HG03575 (cell line): ENCODE measurements at regions not wholly inside any gene's neighbourhood (a gene's known extent, or its start where the extent isn't known, plus 50 kb on each side); places are given as distances from the start of the nearest gene placed in this dataset.

ENCODE experiments used
- ATAC-seq: cut with Tn5 transposase; IDR thresholded peaks from one replicate; pipeline ENCODE4 v1.9.1; 2021; ENCODE audit not compliant: unreplicated experiment, insufficient number of reproducible peaks, low FRiP score; ENCODE audit errors: extremely low read depth

DNA sequence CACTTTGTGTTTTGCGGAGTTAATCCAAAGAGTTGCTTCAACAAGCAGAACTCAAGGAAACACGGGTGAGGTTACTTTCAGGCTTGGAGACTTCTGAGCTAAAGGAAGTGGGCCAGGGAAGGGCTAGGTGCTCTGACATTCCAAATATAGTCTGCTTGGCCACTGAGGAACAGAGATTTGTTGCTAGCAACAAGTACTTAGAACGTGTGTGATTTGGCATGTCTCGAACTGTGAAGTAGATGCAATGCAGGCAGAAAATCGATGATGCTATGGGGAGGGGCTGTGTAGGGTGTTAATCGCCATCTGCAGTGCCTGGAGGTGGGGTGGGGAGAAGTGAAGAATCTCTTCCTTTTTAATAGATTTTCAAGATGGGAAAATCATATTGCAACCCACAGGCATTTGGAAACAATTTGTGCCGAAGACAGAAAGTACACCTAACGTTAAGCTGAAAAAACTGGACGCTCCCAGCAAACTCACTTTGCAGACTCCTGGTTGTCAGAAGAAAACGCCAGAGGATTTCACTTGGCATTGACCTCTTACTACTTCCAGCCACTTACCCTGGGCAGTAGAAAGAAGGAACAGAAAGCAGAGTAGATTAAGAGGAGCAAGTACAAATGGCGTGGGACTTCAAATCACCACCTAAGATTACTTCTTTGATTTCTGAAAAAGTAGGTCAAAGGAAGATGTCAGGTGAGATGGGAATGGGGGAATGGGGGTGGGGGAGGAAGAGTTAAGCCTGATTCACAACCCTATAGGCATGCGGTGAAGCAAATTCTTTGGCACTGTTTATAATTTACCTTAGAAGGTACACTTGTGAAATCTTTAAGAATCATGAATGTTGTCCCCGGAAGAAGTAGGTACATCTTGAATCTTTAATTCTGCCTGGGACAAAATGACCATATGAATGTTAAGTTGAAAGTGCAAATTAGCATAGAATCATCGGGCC is 314.1 kb downstream of the CD83 start:
- ATAC-seq, result no peak

- ATAC-seq, result no peak
These were observed 317.5 kb downstream of the CD83 start for GRCh38 chr6:14434916-14435690.

GRCh38 chr6:14436592-14437132 is 319.1 kb downstream of the CD83 start:
- ATAC-seq, result no peak

DNA sequence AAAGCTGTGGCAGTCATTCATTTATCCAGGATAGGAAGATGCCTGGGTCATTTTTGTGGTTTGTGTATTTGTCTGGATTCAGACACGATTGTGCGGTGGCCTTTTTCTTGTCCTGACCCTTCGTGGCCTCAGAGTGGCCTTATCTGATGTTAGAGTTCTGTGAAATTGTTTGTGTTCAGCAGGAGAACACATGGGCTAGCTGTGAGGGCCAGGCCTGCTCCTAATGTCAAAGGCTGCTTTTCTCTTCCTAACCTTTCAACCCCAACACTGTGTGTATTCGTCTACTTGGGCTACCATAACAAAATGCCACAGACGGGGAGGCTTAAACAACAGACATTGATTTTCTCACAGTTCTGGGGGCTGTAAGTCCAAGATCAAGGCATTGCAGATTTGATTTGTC is 321.8 kb downstream of the CD83 start:
- ATAC-seq, result no peak

DNA sequence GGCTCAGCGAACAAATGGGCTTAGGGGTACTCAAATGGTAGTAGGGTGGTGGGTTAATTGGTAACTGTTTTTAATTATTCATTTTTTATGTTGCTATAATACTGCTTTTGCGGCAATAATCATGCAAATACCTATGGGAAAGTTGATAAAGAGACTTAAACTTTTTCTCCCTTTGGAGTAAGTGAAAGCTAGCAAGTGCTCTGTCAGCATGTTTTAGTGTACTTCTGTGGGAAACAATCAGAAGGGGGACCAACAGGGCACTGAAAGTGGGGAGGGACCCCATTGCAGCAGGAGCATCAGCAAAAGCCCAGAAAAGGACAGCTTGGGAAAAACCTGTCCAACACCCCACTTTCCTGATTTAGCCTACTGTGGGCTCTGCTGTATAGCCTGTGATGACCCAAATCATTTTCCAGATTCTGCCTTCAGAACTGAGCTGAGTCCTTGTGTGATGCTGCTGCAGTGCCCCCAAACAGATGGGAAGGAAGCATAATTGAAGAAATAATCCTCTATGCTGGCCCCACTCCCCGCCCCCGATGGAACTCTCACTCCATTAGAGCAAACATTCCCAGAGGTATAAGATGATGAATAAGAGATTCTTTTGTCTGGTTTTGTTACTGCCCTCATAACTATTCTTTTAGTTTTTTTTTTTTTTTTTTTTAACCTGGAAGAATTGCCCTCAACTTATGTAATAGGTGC is 322.8 kb downstream of the CD83 start:
- no peak for ATAC-seq

DNA sequence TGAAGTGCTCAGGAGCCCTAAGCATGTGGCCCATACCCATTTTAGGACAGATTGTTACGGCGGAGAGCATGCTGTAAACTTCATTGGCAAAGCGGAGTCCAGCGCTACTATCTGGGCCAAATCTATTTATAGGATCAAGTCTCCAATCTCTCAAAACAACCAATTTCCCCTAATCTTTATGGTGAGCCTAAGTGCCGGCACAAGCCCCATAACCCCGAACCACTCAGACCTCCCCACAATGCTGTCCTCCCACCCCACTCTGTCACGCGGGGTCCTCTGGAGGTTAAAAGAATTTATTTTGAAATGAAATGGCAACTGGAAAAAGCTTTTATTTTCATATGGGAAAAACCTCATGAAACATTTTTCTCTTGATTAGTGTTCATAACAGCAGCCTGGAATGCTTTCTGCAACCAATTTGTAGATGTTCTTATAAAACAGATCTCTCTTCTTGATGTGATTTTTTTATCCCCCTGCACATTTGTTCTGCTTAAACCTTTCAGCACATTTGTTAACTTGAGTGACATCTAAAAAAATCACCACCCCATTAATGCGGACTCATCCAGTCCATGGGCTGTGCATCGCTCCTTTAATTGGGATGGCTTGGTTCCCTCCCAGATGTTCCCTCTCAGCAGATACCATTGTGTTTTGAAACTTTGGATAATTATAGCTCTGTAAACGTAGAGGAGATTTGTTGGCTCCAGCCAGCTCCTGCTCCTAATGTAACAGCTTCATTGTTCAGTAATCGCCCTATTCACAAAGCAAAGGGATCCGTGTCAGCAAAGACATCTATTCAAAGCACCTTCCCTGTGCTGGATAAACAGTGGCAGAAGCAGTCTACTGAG is 323.6 kb downstream of the CD83 start:
- no peak for ATAC-seq

- ATAC-seq, result no peak
These were observed 324.7 kb downstream of the CD83 start for GRCh38 chr6:14442242-14442641.

GRCh38 chr6:14443629-14444268 is 326.2 kb downstream of the CD83 start:
- no peak for ATAC-seq

DNA sequence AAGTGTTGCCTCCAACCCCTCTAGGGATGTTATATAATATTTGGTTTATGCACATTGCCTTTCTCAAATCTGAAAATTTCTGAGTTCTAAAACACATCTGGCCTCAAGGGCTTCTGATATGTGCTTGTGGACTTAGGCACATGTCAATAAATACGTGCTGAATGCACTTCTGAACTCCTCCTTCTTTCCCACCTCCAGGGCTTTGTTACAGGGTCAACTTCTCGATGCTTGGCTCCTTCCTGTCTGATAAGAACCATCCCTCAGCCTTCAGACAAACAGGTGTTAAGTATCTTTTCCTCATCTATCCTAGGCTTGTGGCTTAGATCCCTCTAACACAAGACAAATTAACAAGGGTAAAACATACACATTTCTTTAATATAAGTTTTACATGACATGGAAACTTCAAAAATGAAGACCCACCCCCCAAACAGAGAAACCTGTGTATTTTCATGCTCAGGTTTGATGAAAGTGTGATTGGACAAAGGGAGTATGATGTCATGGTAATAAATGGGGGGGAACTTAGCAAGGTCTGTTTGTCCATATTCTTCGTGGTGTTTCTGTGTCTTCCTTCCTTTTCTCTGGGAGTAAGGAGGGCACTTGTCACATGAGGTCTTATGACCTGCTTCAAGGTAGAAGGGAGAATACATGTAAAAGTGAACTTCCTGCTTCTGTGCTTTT is 326.9 kb downstream of the CD83 start:
- ATAC-seq, result no peak

- ATAC-seq, result no peak
These were observed 329.7 kb downstream of the CD83 start for GRCh38 chr6:14447240-14447639.

DNA sequence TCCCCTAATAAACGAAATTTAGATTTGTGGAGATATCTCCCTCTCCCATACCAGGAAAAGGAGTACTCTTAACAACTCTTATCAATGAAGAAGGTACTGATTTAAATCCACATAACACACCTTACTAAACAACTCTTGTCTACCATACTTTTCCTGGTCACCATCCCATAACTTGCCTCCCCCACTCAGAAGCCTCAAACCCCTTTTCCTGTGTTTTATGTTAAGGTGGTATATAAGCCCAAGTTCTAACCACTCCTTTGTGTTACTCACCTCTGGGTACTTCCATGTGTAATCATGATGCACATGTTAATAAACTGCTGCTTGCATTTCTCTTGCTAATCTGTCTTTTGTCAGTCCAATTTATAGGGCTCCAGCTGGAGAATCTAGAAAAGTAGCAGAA is 330.7 kb downstream of the CD83 start:
- ATAC-seq, result no peak

- ATAC-seq, result no peak
These were observed 332.5 kb downstream of the CD83 start for GRCh38 chr6:14450133-14450504.

DNA sequence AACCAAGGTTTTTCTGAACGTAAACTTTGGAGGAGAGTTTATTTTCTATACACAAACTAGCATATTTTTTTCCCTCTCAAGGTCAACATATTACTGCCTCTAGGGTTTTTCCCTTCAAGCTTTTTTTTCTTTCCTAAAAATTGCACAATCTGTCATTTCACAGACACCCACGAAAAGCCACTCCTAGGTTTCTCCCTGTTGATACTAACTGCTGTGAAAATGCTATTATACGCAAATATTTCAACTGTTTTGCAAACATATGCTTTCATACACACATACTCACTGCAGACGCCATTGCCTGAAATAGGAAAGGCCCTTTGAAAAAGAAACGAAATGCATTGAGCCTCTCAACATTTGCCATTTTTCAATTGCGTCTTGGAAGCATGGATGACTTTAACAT is 333.0 kb downstream of the CD83 start:
- no peak for ATAC-seq

- ATAC-seq, result no peak
These were observed 334.2 kb downstream of the CD83 start for GRCh38 chr6:14451594-14452374.

- ATAC-seq, result no peak
These were observed 335.3 kb downstream of the CD83 start for GRCh38 chr6:14452567-14453527.
